GM06990 (cell line): ENCODE measurements at regions not wholly inside any gene's neighbourhood (a gene's known extent, or its start where the extent isn't known, plus 50 kb on each side); places are given as distances from the start of the nearest gene placed in this dataset.

Source experiments
- DNase-seq: peaks from one replicate; pipeline ENCODE4 v3.0.0-alpha.2; 2011; ENCODE audit not compliant: insufficient read length; ENCODE audit errors: extremely low read depth
- H3K27me3 ChIP-seq: replicated peaks from 2 replicates; pipeline ENCODE4 v1.6.0; 2011; ENCODE audit warnings: low read length; ENCODE audit not compliant: control insufficient read depth, insufficient read depth
- H3K36me3 ChIP-seq: 2 replicates; pipeline ENCODE4 v1.5.1; 2011; ENCODE audit warnings: low read length; ENCODE audit not compliant: control insufficient read depth, insufficient read depth
- H3K4me3 ChIP-seq: replicated peaks from 2 replicates; pipeline ENCODE4 v1.5.1; 2011; ENCODE audit warnings: low read depth, mild to moderate bottlenecking, control low read depth, low read length
- CTCF ChIP-seq: IDR thresholded peaks from 2 replicates; pipeline ENCODE4 v1.5.1; 2011; ENCODE audit warnings: low read length, control low read depth, mild to moderate bottlenecking, inconsistent platforms; ENCODE audit not compliant: insufficient read depth, poor library complexity, severe bottlenecking

- peaks cover 7% of the 10 kb centered on the region for H3K27me3 ChIP-seq
- TF ChIP-seq CTCF = no peak
- H3K4me3 ChIP-seq = no peak overlapping the region
- H3K36me3 ChIP-seq = no peaks in the 10 kb centered on the region
- no peak for DNase-seq
Measured at GRCh38 chr17:34156401-34156740, 98.7 kb upstream of the CCL2 start.

GRCh38 chr17:34156741-34157589 is 98.1 kb upstream of the CCL2 start:
- Histone ChIP-seq H3K36me3 (no peaks in the 10 kb centered on the region), H3K27me3 (peaks cover 7% of the 10 kb centered on the region), H3K4me3 (no peak overlapping the region)
- no peak for DNase-seq
- no peak for TF ChIP-seq CTCF

- TF ChIP-seq CTCF = no peak
- Histone ChIP-seq H3K27me3 (peaks cover 2% of the 10 kb centered on the region), H3K4me3 (no peak overlapping the region), H3K36me3 (no peaks in the 10 kb centered on the region)
- no peak for DNase-seq
Measured at GRCh38 chr17:34161690-34162089, 93.4 kb upstream of the CCL2 start.

DNA sequence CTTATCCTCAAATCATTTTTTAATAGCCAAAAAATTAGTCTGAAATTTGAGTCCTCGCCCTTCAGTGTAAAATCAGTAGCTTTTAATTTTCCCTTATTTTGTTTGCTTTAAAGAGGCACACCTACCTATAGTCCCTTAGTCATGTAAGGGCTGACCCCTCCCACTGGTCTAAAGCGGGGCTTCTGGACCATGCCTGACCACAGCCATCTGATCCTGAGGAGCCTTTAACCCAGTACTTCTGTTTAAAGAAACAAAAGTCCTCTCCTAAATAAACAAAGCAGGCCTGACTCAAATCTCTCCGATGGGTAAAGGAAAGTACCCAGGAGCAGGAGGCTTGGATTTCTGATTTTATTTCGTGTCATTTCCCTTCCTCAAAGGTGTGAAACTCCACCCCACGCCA is 92.0 kb upstream of the CCL2 start:
- Histone ChIP-seq H3K27me3 (peaks cover 2% of the 10 kb centered on the region), H3K4me3 (no peak overlapping the region), H3K36me3 (no peaks in the 10 kb centered on the region)
- DNase-seq = no peak
- TF ChIP-seq CTCF = no peak

DNA sequence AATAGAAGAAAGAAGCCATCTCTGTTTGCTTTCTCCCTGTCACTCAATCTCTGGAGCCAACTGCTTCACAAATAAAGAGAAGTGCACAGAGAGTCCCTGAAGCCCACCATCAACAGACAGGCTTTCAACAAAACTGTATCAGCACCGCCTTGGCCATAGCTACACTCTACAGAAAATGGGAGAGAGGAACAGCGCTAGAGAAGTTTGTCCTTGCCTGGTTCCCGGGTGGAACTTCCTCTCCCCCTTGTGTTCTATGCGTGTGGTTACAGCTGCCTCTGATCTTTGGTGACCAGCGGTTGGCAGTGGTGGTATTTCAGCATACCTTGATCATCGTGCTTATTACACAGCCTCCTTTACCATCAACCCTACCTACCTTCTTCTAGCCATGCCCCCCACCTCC is 91.4 kb upstream of the CCL2 start:
- no peak for DNase-seq

More for the DNA sequence above, 91.4 kb upstream of the CCL2 start:
- Histone ChIP-seq H3K4me3 (no peak overlapping the region), H3K36me3 (no peaks in the 10 kb centered on the region), H3K27me3 (peaks cover 2% of the 10 kb centered on the region)
- peak; percentile 38 for TF ChIP-seq CTCF
